Skin epidermis (tissue), 12 donors: ENCODE measurements at regions not wholly inside any gene's neighbourhood (a gene's known extent, or its start where the extent isn't known, plus 50 kb on each side); places are given as distances from the start of the nearest gene placed in this dataset.

Source experiments
- H3K27ac ChIP-seq, 21 experiments: fragments of 200-600 bp; sonication (generic) in 11 of 21; one replicate each; pipeline ENCODE4 v1.5.0; 2020; ENCODE audit warnings: mild to moderate bottlenecking in 3 of 21, inconsistent platforms in 2 of 21, moderate library complexity in 2 of 21
- H3K4me3 ChIP-seq, 7 experiments: fragments of 200-600 bp; sonication (generic) in 2 of 7; one replicate each; pipeline ENCODE4 v1.5.0; 2020; ENCODE audit warnings: inconsistent platforms in 2 of 7, mild to moderate bottlenecking in 2 of 7, moderate library complexity in 1 of 7

DNA sequence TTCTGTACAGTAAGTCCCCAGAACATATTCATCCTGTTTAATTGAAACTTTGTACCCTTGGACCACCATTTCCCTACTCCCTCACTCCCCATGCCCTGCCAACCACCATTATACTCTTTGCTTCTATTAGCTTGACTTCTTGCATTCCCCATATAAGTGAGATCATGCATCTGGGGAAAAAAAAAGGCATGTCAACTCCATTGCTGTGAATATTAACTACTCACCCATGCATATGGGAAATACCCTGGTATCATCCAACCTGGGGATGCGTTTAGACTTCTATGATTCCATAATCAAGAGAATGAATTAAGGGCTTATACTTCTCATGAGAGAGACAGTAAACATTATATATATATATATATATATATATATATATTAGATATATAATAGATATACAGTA lies 659.4 kb upstream of the C9orf72 start:
- H3K27ac ChIP-seq, result no peak overlapping the region
- no peak overlapping the region for H3K4me3 ChIP-seq

DNA sequence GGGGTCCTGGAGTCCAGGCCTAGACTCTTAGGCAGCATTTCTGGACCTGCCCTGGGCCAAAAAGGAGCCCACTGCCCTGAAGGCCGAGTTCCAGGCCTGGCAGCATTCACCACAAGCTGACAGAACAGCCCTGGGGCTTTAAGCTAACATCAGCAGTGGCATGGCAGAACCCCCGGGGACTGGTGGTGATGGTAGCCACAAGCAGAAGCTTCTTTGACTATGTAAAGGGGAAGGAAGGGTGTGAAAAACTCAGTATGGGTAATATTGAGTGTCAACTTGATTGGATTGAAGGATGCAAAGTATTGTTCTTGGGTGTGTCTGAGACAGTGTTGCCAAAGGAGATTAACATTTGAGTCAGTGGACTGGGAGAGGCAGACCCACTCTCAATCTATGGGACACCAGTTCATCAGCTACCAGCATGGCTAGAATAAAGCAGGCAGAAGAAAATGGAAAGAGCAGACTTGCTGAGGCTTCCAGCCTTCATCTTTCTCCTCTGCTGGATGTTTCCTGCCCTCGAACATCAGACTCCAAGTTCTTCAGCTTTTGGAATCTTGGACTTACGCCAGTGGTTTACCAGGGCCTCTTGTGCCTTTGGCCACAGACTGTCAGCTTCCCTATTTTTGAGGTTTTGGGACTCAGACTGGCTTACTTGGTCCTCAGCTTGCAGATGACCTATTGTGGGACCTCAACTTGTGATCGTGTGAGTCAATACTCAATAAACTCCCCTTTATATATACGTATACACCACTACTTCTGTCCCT lies 661.0 kb upstream of the C9orf72 start:
- no peak overlapping the region for H3K27ac ChIP-seq
- H3K4me3 ChIP-seq, result no peak overlapping the region

DNA sequence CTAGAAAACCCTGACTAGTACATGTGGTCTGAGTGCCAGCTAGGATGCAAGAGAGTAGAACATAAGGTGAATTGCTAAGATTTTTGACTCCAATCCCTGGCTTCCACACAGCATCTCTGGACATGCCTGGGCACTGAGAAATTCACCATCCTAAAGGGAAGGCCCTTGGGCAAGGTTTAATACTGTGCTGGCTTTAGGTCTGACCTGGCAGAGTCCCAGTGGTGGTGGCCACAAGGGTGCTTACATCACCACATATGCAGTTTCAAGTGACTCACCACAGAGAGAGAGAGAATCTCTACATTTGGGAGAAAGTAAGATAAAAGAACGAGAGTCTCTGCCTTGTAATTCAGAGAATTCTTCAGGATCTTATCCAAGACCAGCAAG lies 661.6 kb upstream of the C9orf72 start:
- H3K27ac ChIP-seq, result no peak overlapping the region

DNA sequence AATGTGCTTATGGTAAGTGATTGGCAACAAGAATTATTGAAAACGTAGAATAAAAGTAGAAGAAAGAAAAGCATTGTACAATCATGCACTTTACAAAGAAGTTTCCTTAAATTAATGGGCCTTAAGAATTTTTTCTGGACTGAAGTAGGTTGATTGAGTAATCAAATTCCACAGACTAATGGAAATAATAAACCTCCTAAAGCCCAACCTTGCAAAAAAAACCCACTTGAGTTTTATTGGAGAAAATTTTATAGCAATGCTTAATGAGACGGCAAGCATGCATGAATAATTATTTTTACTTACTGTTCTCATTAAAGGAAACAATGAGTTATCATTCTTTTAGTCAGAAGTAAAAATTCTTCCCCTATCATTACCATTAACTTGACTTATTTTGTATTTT lies 676.1 kb upstream of the C9orf72 start:
- Histone ChIP-seq H3K27ac (no peak overlapping the region), H3K4me3 (no peak overlapping the region)

More for the DNA sequence above, 661.6 kb upstream of the C9orf72 start:
- H3K4me3 ChIP-seq, result no peak overlapping the region

DNA sequence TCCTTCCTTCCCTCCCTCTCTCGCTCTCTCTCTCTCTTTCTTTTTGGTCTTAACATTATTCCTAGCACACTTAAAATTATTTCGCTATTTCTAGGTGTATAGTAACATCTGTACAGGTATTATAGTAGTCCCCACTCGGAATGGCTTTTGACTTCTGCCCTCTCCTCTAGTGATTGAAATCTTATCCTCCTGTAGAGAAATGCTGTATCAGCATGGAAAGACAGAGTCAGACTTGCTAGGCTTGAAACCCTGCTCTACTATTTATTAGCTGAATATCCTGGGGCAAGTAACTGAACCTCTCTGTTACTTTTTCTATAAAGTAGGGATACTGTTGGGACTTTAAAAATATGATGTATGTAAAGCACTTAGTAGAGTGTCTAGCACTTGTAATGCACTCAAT lies 681.9 kb upstream of the C9orf72 start:
- no peak overlapping the region for H3K27ac ChIP-seq
- H3K4me3 ChIP-seq, result no peak overlapping the region

DNA sequence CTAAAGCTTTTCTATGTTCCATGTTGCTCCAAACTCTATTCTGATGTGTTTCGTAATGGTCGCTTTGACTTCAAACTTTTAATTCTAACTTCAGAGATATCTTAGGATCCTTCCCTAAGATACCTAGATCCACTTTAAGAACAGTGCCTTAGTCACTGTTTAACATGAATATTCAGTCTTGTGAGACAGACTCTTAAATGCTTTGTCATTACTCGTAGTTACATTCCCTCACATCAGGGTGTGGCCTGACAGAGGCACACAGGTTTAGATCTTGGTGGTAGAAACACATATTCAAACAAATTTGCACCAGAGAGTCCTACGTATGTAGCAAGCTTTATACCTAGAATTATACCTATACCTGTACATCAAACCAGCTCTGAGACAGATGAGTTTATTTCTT lies 687.0 kb upstream of the C9orf72 start:
- H3K27ac ChIP-seq, result no peak overlapping the region

DNA sequence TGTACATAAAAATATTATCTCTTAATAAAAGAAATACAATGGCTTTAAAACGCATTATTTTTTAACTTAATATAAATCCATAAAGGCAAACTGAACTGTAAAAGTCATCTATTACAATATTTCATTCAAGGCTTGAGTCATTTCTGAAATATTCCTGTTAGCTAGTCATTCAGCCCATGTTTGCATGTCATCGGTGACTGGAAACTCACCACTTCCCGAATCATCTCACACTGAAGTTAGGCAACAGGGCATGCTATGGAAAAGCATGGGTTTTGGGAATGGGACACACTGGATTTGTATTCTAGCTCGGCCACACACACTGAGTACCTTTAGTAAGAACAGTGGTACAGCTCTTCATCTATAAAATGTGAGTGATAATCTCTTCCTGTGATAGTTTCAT lies 691.1 kb upstream of the C9orf72 start:
- H3K4me3 ChIP-seq, result no peak overlapping the region
- H3K27ac ChIP-seq, result no peak overlapping the region

More for the DNA sequence above, 687.0 kb upstream of the C9orf72 start:
- no peak overlapping the region for H3K4me3 ChIP-seq

DNA sequence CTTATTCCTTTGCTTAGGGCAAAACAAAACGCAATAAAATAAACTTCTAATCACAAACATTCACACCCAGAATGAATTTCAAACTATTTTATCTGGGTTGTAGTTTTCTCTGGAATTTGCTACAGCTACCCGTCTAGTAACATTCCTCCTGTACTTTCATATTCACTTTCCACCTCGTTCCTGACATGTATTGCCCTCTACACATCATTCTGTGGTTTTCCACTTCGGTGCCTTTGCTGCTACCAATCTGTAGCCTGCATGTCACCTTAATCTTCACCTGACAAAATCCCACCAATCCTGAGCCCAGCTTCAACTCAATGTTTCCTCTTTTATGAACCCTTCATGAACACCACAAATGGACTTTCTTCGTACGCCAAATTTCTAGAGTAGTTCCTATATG lies 694.1 kb upstream of the C9orf72 start:
- H3K27ac ChIP-seq, result no peak overlapping the region
- H3K4me3 ChIP-seq, result no peak overlapping the region

DNA sequence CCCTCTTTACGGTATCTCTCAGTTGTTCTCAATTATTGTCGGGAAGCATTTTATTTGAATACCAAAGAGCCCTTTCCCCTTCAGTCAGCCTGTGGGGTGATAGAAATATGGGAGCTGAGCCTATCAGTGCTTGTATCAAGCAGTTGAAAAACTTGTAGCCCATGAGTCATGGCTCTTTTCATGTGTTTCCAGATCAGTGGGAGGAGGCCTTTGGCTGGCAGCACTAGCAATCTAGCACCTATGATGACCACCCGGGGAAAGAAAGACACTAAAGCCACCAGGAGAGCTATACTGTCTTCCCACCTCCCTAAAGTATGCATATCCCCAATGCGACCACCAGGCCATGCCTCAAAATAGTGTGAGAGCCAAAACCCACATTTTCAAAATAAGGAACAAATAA lies 696.9 kb upstream of the C9orf72 start:
- Histone ChIP-seq H3K27ac (no peak overlapping the region), H3K4me3 (no peak overlapping the region)

DNA sequence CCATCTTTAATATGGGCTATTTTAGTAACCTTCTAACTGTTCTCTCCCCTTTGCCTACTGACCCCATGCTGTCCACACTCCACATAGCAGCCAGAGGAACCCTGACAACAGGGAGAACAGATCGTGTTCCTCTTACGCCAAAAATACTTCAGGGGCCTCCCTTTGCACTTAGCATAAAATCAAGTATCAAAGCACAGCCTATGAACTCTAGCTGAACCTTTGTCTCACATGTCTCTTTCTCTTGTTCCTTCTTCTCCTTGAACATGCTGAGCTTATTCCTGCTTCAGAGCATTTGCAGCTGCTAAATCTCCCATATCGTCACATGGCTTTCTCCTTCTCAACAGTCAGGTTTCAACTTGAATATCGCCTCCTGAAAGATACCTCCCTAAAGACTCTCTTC lies 698.8 kb upstream of the C9orf72 start:
- Histone ChIP-seq H3K4me3 (no peak overlapping the region), H3K27ac (no peak overlapping the region)

DNA sequence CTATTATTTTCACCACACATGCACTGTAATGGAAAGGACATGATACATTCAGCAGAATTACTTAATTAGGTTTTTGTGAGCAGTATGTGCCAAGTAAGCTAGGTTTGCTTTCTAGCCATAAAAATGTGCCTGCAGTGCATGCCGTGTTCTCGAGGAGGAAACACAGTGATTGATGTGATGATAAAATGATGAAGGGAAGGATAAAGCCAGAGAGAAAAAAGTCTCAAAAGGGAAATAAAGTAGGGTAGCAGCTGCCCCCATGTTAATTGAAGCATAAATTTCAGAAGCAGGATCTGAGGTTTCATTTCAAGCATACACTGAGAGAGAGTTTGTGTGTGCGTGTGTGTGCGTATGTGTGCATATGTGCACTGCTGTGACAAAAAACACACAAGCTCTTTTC lies 714.2 kb upstream of the C9orf72 start:
- Histone ChIP-seq H3K4me3 (no peak overlapping the region), H3K27ac (no peak overlapping the region)

DNA sequence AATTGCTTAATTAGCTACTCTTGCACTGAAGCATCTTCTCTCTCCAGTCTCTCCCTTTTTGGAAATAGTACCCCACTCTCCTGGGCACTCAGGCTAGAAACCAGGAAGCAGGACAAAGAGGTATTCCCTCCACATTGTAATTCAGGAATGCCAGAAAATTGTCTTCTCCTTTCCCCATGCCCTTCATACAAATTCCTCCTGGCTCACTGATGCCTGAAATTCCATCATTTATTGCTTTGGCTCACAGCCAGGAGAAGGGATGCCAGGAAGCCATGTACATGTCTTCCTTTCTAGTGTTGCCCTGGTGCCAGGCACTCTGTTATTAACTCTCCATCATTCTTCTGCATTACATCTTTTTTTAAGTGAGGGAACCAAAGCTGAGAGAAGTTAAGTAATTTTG lies 716.5 kb upstream of the C9orf72 start:
- Histone ChIP-seq H3K27ac (no peak overlapping the region), H3K4me3 (no peak overlapping the region)

DNA sequence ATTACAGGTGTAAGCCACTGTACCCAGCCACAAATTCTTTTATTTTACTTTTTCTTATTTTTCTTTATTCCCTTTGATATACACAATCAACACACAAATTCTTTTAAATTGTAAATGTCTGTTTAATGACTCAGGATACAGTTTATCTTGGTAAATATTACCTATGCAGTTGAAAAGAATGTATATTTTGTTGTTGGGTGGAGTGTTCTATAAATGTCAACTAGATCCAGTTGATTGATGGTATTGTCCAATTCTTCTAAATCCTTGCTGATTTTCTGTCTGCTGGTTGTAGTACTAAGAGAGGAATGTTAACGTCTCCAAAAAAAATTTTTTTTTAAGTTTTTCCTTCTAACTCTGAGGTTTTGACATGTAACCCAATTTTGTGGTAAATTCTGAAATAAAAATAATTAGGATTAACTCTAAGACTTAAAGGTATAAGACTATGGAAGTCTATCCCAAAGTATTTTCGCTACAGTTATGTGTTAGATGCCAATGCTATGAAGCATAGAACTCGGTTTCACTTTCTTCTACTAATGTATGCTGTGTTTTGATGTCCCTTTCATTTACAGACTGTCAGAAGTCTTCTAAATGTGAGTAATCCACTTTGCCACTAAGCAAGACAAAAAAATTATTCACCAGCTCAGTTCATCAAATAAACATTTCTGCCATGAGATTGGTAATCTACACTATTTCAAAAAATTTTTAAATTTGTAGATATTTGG lies 720.2 kb upstream of the C9orf72 start:
- Histone ChIP-seq H3K4me3 (no peak overlapping the region), H3K27ac (no peak overlapping the region)

DNA sequence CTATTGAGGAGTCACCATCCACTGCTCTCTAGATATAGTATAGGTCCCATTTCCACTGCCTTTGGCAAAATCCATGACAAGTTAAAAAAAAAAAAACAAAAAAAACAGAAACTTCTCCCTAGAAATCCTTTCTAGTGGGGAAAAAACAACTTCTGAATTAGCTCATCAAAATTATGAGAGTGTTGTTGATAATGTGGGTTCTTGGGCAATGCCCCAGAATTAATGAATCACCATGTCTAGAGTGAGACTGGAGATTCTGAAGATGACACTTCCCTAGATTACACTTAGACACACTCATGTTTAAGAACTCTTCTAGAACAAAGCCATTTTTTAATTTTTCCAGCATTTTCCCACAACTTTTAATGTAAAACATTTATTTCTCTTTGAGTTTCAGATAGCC lies 728.0 kb upstream of the C9orf72 start:
- Histone ChIP-seq H3K27ac (no peak overlapping the region), H3K4me3 (no peak overlapping the region)

DNA sequence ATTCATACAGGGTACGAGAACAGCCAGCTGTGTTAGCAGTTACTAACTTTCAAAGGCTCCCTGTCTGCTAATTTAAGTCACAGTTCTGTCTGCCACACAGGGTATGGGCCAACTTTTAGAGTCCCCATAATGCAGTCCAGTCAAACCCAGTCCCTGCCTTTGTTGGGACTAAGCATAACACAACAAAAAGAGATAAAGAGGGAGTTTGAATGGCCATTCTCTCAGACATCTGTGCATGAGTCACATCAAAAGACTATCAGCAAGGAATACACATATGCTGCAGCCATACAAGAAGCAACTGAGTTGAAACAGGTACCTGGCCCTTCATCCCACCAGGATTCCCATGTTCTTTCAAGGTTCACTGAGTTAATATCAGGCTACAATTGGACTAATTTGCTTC lies 744.5 kb upstream of the C9orf72 start:
- Histone ChIP-seq H3K4me3 (no peak overlapping the region), H3K27ac (no peak overlapping the region)

DNA sequence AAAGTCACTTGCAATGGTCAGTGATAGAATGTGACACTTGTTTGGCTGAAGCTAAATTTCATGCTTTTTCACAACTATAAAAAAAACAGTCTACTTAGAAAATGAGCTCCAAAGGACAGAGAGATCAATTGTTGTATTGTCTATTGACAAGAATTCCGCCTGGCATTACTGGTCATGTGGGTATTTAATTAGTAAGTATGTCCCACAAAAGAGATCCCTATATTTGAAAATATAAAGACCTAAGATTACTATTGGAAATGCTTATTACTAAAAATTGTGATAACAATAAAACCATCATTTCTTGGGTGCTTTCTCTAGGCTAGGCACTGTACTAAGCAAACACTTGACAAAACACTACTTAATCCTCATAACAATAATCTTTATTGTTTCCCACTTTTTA lies 745.2 kb upstream of the C9orf72 start:
- H3K4me3 ChIP-seq, result no peak overlapping the region
- no peak overlapping the region for H3K27ac ChIP-seq

DNA sequence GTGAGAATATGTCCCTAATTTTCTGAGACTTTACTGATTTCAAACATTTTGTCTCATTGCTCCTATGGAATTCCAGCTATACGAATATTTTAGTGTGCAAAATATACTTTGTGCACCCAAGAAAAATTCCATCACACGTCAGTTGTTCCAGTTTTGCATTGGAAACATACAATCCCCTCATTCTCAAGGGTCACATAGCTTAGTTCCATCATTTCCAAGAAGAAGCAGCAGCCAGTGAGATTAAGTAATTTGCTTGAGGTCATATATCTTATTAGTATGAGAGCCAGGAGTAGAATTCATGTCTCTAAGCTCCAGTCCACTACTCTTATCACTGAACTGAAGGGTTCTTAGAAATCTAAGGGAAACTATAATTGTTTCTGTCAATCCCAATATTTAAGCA lies 746.7 kb upstream of the C9orf72 start:
- no peak overlapping the region for H3K4me3 ChIP-seq
- no peak overlapping the region for H3K27ac ChIP-seq

DNA sequence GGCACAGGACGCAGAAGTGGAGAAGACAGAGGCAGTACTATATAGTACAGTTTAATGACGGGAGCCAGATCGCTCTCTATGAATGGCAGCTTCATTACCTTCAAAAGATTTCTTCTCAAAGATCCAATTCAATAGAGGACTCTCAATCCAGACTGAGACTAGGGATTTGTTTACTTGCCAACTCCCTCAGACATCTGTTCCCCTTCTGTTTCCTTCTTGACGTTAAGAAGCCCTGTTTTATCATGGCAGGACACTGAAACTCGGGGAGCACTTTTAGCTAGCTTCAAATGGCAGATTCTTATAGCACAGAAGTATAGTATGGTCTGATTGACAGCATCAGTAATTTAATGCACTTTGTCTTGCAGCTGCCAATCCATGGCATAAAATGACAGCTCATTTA lies 747.3 kb upstream of the C9orf72 start:
- Histone ChIP-seq H3K4me3 (no peak overlapping the region), H3K27ac (no peak overlapping the region)

DNA sequence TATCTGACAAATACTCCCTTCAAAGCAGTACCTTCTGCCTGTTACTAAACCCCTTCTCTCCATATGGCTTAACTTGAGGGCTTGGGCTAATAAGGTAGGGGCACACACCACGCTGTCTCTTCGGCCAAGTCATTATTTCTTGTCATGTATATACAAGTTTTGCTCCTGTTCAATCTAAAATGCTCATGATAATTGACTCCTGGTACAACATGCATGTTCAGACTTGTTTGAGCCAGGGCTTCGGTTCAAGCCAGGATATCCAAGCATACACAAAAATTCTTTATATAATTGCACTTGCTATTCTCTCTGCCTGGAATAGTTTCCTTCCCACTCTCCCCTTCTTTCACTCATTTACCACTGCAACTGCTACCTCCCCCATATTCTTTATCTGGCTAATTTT lies 756.0 kb upstream of the C9orf72 start:
- H3K27ac ChIP-seq, result no peak overlapping the region
- no peak overlapping the region for H3K4me3 ChIP-seq

DNA sequence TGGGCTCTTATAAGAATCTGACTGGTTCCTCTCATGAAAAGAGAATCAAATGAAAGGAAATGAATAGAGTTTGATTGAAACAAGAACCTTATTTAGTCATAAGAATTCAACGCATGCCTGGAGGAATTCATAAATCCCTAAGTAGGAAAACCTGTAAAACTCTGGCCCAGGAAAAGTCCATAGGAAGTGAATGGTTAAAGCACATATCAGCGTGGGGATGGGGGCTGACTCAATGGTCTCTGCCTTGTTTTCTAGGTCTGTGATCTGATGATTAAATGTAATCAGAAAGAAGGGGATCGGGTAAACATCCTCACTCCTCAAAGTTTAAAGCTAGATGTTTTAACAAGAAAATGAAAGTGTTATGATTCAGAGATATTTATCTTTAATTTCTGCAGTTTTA lies 759.4 kb upstream of the C9orf72 start:
- H3K4me3 ChIP-seq, result no peak overlapping the region
- no peak overlapping the region for H3K27ac ChIP-seq

DNA sequence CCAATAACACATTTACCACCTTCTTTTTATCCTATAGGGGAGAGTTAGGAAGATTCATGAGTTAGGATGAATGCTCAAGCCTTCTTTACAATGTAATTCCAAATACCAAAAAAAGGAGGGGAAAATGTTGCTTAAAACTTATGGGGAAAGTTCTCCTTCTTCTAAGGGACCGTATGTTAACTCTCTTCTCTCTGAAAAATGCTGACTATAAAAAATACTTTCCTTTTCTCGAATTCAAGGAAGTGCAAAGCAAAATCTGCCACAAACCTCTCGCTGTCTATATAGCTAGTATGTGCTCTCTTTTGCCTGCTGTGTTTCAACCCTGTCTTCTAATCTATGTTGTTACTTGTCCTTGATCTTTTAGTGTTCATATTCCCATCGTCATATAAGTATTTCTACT lies 768.6 kb upstream of the C9orf72 start:
- H3K27ac ChIP-seq, result no peak overlapping the region
- H3K4me3 ChIP-seq, result no peak overlapping the region
